HL-60/S4 treated with retinoic acid at 250 ng/mL for 4 days and 3 days (cell line): ENCODE measurements at regions not wholly inside any gene's neighbourhood (a gene's known extent, or its start where the extent isn't known, plus 50 kb on each side); places are given as distances from the start of the nearest gene placed in this dataset.
"Not testable (repeated sequence)": the region's sequence is repeated elsewhere in the genome, so short reads cannot be mapped to it uniquely, and the experiment has no call there.

Experiments used
- in situ Hi-C: fragments of 300-500 bp; cut with MboI; formaldehyde crosslinking; loops from 2 replicates; pipeline ENCODE4 v1.7.0; 2022; ENCODE audit warnings: low sequenced_read_pairs

DNA sequence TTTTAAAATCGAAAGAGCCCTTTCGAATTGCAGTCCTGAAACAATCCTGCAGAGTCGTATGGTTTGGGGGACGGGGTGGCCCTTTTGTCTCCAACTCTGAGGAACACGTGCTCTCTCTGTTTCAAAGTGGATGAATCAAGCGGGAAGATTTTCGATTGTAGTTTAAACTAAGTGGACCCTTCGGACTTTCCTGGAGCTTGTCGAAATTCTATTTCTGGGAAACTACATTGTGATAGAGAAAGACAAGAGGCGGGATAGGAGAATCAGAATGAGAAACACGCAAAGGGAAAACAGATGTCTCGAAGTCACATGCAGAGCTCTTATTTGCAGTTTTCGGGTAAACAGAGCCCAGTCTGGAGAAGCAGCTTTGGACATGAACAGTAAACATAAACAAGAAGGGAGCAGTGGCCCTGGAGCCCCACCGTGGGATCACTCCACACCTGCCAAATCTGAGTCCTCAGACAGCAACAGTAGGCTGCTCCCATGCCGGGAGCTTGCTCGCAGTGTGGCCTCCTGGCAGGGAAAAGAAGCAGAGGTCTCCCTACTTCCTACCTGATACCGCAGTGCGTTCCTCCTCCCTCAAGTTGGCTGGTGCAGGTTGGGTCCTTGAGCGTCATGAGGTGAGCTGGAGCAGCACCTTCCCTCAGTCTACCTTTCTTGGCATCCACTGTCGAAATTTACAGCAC is 202.4 kb downstream of the SLC4A3 start:
- in situ Hi-C loops: no loop called here

DNA sequence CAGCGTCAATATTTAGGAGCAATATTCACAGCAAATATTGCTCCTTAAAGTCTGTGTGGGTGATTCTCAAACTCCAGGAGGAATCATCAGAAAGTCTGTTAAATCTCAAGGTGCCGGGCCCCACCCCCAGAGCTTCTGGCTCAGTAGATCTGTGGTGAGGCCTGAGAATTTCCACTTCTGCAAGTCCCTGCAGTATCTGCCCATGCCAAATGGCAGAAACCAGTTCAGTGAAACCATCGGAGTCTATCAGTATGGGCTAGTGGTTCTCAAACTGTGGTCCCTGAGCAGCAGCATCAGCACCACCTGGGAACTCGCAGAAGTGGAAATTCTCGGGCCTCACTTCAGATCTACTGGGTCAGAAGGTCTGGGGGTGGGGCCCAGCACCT is 202.9 kb downstream of the SLC4A3 start:
- in situ Hi-C loops: no loop called here

DNA sequence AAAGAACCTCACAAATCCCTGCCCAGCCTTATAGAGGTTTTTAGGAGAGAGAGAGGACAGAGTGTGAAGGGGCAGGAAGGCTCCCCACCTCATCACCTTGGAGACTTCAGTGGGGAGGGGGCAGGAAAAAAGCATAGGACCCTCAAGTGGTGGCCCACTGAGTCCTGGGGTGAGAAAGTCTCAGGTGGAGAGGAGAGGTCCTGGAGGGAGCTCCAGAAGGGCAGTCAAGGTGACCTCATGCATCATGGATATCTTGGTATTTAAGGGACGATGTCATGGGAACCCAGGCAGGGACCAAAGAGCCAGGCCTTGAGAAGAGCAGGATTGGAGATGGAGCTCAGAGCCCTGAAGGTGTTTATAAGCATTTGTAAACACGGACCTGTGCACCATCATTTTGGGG is 204.5 kb downstream of the SLC4A3 start:
- in situ Hi-C loops: no loop called here

DNA sequence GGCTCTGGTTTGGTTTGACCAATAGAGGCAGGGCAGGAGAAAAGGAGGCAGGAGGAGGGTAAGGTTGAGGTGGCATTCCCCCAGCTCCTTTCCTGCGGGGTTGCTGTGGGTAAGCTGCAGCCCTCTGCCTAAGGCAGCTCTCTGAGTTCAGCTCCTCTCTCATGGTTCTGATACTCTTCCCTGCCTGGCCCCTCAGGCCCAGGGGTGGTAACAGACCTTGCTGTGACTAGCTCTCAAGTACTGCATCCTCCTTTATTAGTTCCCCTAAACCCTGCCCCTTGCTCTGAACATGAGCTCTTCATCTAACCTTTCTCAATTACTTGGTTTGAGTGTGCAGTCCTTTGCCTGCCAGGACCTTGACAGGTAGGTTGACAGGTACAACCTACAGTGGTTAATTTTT is 205.5 kb downstream of the SLC4A3 start:
- in situ Hi-C loops: no loop called here

DNA sequence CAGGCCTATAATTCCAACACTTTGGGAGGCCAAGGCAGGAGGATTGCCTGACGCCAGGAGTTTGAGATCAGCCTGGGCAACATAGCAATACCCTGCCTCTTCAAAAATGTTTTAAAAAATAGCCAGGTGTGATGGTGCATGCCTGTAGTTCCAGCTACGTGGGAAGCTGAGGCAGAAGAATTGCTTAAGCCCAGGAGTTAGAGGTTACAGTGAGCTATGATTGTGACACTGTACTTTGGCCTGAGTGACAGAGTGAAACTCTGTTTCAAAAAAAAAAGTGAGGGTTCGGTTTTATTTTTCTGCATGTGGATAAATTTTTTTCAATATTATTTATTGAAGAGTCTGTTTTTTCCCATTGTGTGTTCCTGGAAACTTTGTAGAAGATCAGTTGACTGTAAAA is 208.1 kb downstream of the SLC4A3 start:
- in situ Hi-C loops: no loop called here

DNA sequence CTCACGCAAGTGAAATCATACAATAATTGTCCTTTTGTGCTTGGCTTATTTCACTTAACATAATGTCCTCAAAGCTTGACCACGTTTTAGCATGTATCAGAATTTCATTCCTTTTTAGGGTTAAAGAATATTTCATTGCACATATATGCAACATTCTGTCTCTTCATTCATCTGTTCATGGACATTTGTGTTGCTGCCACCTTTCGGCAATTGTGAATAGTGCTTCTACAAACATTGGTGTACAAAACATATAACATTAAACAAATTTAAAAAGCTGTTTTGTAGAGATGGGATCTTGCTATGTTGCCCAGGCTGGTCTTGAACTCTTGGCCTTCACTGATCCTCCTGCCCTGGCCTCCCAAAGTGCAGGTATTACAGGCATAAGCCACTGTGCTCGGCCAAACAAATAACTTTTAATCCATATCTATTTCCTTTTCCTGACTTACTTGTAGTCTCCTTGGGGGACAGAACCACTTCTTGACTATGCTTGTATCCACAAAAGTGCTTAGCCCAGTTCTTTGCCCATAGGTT is 209.3 kb downstream of the SLC4A3 start:
- in situ Hi-C loops: no loop called here

DNA sequence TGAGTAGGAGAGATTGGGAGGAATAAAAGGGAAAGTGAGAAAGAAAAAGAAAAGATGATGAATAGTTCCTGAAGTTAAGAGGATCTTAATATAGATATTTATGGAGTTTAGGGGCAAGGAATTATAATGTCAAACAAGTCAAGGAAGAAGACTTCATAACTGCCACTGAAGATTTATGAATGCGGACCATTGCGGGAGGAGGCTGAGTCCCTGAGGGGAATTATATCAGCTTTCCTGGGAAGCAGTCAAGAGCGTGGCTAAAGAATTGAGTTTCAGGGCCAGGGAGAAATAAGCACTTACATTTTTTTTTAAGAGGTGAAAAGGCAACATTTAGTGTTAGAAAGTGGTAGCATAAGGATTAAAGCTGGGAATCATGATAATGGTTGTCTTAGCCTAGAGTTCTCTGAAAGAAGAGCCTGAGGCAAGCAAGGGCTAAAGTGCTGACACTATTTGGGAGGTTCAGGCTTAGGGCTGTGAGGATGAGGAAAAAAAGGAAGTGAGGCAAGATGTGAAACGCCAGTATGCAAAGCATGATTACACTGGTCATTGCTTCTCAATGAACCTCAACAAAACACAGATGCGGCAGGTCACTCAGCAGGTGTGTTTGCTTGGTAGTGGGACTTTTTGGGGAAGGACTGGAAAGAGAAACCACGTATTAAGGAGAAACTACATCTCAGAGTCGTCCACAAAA is 217.1 kb downstream of the SLC4A3 start:
- in situ Hi-C loops: no loop called here

DNA sequence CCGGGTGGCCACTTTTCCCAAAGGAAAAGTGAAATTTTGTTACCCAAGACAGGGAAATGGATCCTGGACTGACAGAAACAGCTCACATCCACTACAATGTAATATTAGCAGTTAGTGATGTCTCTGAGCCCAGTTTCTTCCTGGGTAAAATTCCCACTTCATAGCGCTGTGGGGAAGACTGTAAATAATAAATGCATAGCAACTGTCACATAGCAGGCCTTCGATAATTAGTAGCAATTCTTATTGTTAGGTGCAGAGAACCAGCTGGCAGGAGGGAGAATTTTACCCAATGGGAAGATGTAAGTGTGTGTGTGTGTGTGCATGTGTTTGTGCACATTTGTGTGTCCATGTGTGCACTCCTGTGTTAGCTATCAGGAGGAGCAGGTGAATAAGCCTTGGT is 221.5 kb downstream of the SLC4A3 start:
- in situ Hi-C loops: no loop called here

DNA sequence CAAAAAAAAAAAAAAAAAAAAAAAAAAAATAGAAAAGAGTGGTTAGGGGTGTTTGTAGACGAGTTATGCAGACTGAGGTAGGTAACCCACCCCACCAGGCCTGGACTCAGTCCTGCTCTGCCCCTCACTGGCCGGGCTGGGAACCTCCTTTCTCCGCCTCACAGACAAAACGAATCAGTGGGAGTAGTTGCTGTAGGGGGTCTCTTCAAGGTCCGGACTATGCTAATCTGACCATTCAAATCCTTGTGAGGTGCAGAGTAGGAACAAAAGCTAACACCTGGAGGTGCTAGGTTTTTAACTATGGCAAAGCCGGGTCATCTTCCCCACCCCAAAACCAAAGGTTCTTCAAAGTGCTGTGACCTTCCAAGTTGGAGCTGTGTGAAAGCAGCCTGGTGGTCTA is 223.7 kb downstream of the SLC4A3 start:
- in situ Hi-C loops: no loop called here

DNA sequence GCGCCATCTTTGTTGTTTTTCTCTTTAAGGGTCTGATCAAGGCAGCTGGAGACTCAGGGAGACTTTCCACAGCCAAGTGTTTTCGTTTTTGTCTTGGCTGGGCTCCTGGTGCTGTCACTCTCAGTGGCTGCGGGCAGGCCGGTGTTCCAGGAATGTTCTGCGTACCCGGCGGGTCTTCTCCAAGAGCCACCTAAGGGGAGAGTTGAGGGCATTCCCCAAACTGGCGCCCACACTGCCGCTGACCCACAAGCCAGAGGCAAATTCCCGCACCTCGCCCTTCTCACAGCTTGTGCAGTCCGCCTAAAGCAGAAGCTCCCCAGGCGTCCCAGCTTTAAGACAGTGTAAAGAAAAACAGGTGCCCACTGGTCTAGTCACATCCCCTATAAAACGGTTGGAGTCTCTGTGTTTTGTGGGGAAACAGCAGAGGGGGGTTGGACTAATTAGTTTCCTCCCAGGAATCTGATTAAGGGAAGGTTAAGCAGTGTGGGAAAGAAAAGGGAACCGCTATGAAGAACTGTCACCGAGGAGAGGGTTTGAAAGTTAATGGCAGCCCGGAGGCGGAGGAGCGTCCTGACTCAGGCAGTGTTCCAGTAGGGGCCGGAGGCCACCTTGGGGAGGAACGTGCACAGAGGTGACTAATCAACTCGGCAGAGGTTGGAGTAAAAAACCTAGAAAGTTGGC is 224.5 kb downstream of the SLC4A3 start:
- in situ Hi-C loops: no loop called here

DNA sequence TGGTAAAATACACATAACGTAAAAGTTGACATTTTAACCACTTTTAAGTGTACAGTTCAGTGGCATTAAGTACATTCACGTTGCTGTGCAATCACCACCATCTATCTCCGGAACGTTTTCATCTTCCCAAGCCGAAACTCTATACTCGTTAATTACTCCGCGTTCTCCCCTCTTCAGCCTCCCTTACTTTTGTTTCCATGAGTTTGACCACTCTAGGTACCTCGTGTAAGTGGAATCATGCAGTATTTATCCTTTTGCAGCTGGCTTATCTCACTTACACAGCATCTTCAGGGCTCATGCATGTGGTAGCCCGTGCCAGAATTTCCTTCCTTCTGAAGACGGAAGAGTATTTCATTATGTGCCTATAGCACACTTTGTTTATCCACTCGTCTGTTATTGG is 225.2 kb downstream of the SLC4A3 start:
- in situ Hi-C loops: no loop called here

DNA sequence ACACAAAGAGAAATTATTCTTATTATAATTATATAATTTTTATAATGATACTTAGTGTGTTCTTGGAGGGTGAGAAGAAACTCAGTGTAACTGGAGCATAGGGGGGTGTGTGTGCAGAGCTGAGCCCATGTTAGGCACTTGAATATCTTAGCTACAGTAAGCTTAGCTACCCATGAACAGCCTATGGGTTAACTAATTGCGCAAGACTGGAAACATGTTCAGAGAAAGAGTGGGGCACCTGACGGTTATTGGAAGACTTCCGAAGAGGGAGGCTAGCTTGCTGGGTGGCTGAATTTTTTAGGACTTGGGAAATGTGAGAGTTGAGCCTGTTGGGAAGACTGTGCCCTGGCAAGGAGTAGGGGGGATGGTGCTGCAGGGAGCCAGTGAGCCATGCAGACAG is 229.2 kb downstream of the SLC4A3 start:
- in situ Hi-C loops: no loop called here

DNA sequence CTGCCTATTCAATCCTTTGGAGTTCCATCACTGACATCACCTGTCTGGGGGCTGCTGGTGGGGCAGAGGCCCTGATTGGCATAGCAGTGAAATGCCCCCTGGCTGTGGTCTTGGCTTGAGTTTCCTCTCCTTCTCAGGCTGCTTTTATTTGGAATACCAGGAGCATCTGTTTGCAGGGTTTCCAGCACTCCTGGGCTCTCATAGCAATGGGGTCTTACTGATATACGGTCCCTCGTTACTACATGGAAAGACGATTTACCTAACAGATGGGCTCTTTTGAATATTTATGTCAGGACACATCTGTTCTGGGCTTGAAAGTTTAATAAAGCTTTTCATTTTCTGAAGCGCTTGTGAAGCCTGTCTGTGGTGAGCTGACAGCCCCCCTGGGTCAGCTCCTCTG is 230.3 kb downstream of the SLC4A3 start:
- in situ Hi-C loops: no loop called here

DNA sequence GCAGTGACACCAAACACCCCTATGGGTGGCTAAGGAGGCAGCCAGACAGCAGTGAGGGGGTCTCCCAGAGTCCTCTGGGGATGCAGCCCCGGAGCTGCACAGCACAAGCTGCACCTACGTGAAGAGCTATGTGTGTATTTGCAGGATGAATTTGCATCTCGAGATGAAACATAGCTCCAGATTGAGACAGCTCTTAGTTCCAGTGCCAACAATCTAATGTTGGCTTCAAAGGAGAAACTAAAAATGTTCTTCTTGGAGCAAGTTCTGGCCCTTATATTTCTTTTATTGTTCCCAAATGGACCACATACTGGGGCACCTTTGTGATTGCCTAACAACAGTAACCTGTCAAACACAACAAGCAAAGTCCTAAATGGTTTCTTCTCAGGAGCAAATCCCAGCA is 233.9 kb downstream of the SLC4A3 start:
- in situ Hi-C loops: no loop called here

DNA sequence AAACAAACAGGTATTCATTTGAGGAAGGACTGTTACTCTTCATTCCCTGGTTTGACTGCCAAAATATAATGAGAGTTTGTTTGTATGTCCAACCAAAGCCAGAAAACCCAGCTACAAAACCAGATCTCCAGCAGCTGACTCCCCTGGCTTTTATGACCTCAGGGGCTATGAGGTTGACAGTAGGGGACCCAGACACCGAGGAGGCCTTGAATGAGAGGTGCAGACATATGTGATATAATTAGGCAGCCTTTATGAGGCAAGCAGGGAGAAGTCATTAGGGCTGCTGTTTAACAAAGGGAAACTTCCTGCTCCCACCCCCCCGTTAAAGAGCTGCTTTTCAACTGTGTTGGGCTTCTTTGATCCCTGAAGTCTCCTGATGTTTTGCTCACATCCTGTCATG is 236.7 kb downstream of the SLC4A3 start:
- in situ Hi-C loops: no loop called here

DNA sequence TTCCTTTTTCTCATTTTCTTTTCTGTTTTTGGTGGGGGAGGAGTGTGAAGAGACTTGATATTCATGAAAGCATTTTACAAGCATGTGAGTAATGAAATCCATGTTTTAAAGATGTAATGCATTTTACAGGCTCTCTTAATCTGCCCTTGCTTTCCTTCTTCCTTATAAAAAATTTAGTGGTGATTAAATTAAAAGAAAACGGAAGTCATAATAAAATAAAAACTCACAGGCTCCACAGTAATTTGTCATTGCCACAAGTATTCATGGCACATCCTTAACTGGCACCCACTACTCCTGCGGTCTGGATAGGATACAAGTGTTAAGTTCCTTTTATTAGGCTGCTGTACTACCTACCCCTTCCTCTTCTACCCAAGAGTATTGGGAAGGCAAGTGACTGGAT is 241.2 kb downstream of the SLC4A3 start:
- in situ Hi-C loops: no loop called here

DNA sequence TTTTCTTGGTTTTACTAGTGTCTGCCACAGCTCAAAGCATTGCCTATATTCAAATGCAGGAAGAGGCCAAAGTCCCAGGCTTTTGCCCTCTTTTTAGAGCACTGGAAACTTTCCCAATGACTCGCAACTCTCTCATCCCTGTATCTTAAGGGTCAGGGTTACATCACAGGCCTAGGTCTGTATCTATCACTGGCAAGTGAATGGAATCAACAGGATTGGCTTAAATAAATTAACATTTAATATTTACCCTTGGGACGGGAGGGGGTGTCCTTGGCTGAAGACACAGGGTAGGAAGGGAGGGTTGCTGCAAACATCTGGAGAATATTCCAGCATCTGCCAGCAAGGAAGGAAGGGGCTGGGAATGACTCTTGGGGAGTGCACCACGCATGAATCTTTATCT is 242.6 kb downstream of the SLC4A3 start:
- in situ Hi-C loops: no loop called here

DNA sequence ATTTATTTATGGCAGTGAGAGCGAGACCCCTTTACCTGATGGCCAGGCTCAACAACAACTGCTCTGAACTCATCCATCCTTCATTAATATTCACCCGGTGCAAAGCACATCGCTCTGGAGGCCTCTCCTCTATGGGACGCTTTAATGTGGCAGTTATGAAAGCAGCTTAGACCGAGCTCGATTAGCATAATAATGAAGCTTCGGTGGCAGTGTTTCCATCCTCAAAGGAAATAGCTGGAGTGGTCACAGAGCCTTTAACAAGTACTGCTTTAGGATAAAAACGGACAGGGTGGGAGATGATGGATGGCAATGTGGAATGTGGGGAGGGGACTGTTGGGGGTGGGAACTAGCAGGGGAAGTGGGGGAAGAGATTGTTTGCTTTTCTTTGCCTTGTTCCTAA is 243.9 kb downstream of the SLC4A3 start:
- in situ Hi-C loops: no loop called here

DNA sequence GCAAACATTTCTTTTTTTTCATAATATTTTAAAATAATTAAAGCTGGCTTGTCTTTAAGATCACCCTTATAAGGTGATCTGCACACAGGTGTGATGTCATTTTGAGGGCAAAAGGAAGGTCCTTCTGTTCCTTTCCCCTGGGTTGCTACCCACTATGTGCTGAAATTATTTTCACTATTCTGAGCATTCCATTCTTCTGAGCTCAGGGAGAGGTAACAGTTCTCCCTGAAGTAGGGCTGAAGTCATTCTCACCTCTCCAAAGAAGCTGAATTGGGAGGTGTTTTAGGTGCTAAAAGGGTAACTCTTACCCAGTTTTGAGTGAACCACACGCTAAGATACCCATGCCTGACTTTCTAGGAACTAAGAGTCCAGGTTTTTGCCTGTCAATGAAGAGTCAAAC is 247.6 kb downstream of the SLC4A3 start:
- in situ Hi-C loops: no loop called here

DNA sequence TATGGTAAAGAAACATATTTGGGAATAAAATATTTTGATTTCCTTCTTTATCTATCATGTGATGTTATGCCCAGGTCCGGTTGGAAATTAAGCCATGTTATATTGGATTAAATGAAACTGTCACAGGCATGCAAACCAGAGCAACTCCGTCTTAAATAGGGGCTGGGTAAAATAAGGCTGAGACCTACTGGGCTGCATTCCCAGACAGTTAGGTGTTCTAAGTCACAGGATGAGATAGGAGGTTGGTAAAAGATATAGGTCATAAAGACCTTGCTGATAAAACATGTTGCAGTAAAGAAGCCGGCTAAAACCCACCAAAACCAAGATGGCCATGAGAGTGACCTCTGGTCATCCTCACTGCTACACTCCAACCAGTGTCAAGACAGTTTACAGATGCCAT is 248.6 kb downstream of the SLC4A3 start:
- in situ Hi-C loops: not testable (repeated sequence)

DNA sequence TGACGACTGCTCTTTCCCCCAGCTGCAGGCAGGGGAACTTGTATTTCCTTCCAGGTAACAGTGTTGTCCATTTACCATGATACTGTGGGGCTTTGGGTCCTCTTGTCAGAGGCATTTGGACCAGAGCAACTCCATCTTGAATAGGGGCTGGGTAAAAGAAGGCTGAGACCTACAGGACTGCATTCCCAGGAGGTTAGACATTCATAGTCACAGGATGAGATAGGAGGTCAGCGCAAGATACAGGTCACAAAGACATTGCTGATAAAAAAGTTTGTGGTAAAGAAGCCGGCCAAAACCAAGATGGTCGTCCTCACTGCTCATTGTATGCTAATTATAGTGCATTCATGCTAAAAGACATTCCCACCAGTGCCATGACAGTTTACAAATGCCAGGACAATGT is 249.5 kb downstream of the SLC4A3 start:
- in situ Hi-C loops: no loop called here

DNA sequence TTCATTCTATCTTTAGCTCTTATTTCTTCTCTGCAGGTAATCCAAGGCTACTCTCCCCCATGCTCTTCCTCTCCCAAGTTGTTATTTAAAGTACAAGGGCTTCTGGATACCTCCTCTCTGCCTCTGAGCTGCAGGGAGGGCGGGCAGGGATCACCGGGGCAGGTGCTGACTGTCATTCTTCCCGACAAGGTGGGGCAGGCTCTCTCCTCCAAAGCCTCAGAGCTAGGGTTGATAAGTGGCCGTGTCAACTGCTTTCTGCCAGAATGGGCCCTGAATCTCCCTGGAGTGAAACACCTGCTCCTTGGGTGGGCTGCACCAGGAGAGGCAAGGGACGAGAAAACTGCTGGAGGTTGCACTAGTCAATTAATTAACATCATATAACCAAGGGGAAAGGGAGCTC is 250.3 kb downstream of the SLC4A3 start:
- in situ Hi-C loops: no loop called here
